ENCODE measurements at regions not wholly inside any gene's neighbourhood (a gene's known extent, or its start where the extent isn't known, plus 50 kb on each side); places are given as distances from the start of the nearest gene placed in this dataset.

- ChIA-PET POLR2A (no interaction called here), CTCF (no interaction called here)
- no peak overlapping the region for H3K4me3 ChIP-seq (ENCODE audit: low read depth, low read length)
- no peak for TF ChIP-seq CTCF (IDR thresholded peaks at IDR 0.05; ENCODE audit: insufficient read depth, low read length, missing control alignments)
- DNase-seq (ENCODE audit: low read depth, low spot score), result no peak
These were observed 234.4 kb downstream of the RNF152 start for GRCh38 chr18:61658431-61658830.

GRCh38 chr18:61657066-61657732, 235.6 kb downstream of the RNF152 start:
- CTCF ChIA-PET, result no interaction called here
- TF ChIP-seq CTCF (IDR thresholded peaks at IDR 0.05; ENCODE audit: insufficient read depth, low read length, missing control alignments), result no peak
- POLR2A ChIA-PET, result no interaction called here
- no peak for DNase-seq (ENCODE audit: low read depth, low spot score)
- H3K4me3 ChIP-seq (ENCODE audit: low read depth, low read length), result no peak overlapping the region

GRCh38 chr18:61655630-61656029, 237.2 kb downstream of the RNF152 start:
- no peak for DNase-seq (ENCODE audit: low read depth, low spot score)
- no peak overlapping the region for H3K4me3 ChIP-seq (ENCODE audit: low read depth, low read length)
- no peak for TF ChIP-seq CTCF (IDR thresholded peaks at IDR 0.05; ENCODE audit: insufficient read depth, low read length, missing control alignments)
- CTCF ChIA-PET, result interaction anchor here (1.2 kb wide), 1 partner anchor 15 kb away, joined by 3 read pairs; no protein-coding TSS in a partner anchor
- POLR2A ChIA-PET, result no interaction called here

- DNase-seq (ENCODE audit: low read depth, low spot score), result no peak
- POLR2A ChIA-PET, result no interaction called here
- TF ChIP-seq CTCF (IDR thresholded peaks at IDR 0.05; ENCODE audit: insufficient read depth, low read length, missing control alignments), result no peak
- no peak overlapping the region for H3K4me3 ChIP-seq (ENCODE audit: low read depth, low read length)
- CTCF ChIA-PET, result no interaction called here
These were observed 238.8 kb downstream of the RNF152 start for GRCh38 chr18:61653823-61654551.

- ChIA-PET CTCF (no interaction called here), POLR2A (no interaction called here)
- no peak for TF ChIP-seq CTCF (IDR thresholded peaks at IDR 0.05; ENCODE audit: insufficient read depth, low read length, missing control alignments)
- DNase-seq (ENCODE audit: low read depth, low spot score), result no peak
- H3K4me3 ChIP-seq (ENCODE audit: low read depth, low read length), result no peak overlapping the region
These were observed 240.9 kb downstream of the RNF152 start for GRCh38 chr18:61651880-61652268.

GRCh38 chr18:61651145-61651879, 241.5 kb downstream of the RNF152 start:
- CTCF ChIA-PET, result interaction anchor here (0.9 kb wide), 1 partner anchor 70 kb away, joined by 6 read pairs; no protein-coding TSS in a partner anchor
- no peak for TF ChIP-seq CTCF (IDR thresholded peaks at IDR 0.05; ENCODE audit: insufficient read depth, low read length, missing control alignments)
- no peak overlapping the region for H3K4me3 ChIP-seq (ENCODE audit: low read depth, low read length)
- DNase-seq (ENCODE audit: low read depth, low spot score), result no peak
- POLR2A ChIA-PET, result no interaction called here

All from AG04449 (cell line).